IPS-20b (cell line): ENCODE measurements at regions not wholly inside any gene's neighbourhood (a gene's known extent, or its start where the extent isn't known, plus 50 kb on each side); places are given as distances from the start of the nearest gene placed in this dataset.
"Not testable (repeated sequence)": the region's sequence is repeated elsewhere in the genome, so short reads cannot be mapped to it uniquely, and the experiment has no call there.

Experiments
- H3K27ac ChIP-seq: one replicate; pipeline ENCODE4 v1.5.1; 2013; ENCODE audit warnings: low read length
- H3K27me3 ChIP-seq: 2 replicates; pipeline ENCODE4 v1.6.1; 2013; ENCODE audit warnings: mild to moderate bottlenecking, low read length, inconsistent platforms; ENCODE audit not compliant: insufficient read depth
- H3K36me3 ChIP-seq: 2 replicates; pipeline ENCODE4 v1.6.1; 2013; ENCODE audit warnings: low read depth, mild to moderate bottlenecking, inconsistent platforms, low read length, moderate library complexity; ENCODE audit not compliant: insufficient read depth
- H3K4me1 ChIP-seq: 2 replicates; pipeline ENCODE4 v1.6.1; 2013; ENCODE audit warnings: mild to moderate bottlenecking, control low read depth, inconsistent platforms, low read length, moderate library complexity; ENCODE audit not compliant: insufficient read depth
- H3K4me3 ChIP-seq: 2 replicates; pipeline ENCODE4 v1.5.1; 2013; ENCODE audit warnings: mild to moderate bottlenecking, low read length, inconsistent platforms
- H3K9ac ChIP-seq: 2 replicates; pipeline ENCODE4 v1.6.1; 2013; ENCODE audit warnings: low read depth, mild to moderate bottlenecking, inconsistent platforms, low read length, moderate library complexity
- H3K9me3 ChIP-seq: 2 replicates; pipeline ENCODE4 v1.6.1; 2013; ENCODE audit warnings: mild to moderate bottlenecking, low read depth, low read length, inconsistent platforms; ENCODE audit not compliant: insufficient read depth

DNA sequence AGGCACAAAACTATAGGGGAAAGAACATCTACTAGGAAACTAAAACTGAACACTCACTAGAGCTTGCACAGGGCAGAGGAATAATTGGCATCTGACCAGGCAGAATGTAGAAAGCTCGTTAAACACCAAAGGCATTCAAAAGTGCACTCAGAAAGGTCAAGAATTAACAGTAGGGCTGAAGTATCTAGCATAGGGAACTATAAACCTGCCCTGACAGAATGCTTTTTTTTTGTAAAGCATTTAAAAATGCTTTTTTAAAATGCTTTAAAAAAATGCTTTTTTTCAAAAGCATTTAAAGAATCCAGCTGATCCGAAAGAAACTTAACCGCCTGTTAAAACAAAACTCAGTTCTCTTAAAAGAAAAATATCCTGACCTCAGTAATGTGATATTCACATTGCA, 74.6 kb upstream of the EGFR start:
- Histone ChIP-seq H3K36me3 (no peaks in the 10 kb centered on the region), H3K27me3 (no peaks in the 10 kb centered on the region), H3K9ac (no peak overlapping the region), H3K9me3 (no peaks in the 10 kb centered on the region), H3K4me3 (no peak overlapping the region), H3K27ac (no peak overlapping the region), H3K4me1 (no peaks in the 10 kb centered on the region)

- no peaks in the 10 kb centered on the region for H3K36me3 ChIP-seq
Measured at GRCh38 chr7:54946271-54946670, 72.5 kb upstream of the EGFR start.

GRCh38 chr7:54946764-54947163, 72.1 kb upstream of the EGFR start:
- H3K4me1 ChIP-seq: no peaks in the 10 kb centered on the region
- no peaks in the 10 kb centered on the region for H3K27me3 ChIP-seq
- no peak overlapping the region for H3K9ac ChIP-seq
- no peaks in the 10 kb centered on the region for H3K36me3 ChIP-seq
- H3K4me3 ChIP-seq: no peak overlapping the region
- H3K9me3 ChIP-seq: no peaks in the 10 kb centered on the region
- no peak overlapping the region for H3K27ac ChIP-seq

More at GRCh38 chr7:54946271-54946670, 72.5 kb upstream of the EGFR start:
- H3K9me3 ChIP-seq: no peaks in the 10 kb centered on the region
- H3K27me3 ChIP-seq: no peaks in the 10 kb centered on the region
- H3K4me3 ChIP-seq: no peak overlapping the region
- H3K27ac ChIP-seq: no peak overlapping the region
- no peak overlapping the region for H3K9ac ChIP-seq
- no peaks in the 10 kb centered on the region for H3K4me1 ChIP-seq

GRCh38 chr7:54947266-54947665, 71.6 kb upstream of the EGFR start:
- H3K9me3 ChIP-seq: no peaks in the 10 kb centered on the region
- H3K36me3 ChIP-seq: no peaks in the 10 kb centered on the region
- no peak overlapping the region for H3K27ac ChIP-seq
- H3K4me3 ChIP-seq: no peak overlapping the region
- no peak overlapping the region for H3K9ac ChIP-seq
- no peaks in the 10 kb centered on the region for H3K27me3 ChIP-seq
- H3K4me1 ChIP-seq: no peaks in the 10 kb centered on the region

DNA sequence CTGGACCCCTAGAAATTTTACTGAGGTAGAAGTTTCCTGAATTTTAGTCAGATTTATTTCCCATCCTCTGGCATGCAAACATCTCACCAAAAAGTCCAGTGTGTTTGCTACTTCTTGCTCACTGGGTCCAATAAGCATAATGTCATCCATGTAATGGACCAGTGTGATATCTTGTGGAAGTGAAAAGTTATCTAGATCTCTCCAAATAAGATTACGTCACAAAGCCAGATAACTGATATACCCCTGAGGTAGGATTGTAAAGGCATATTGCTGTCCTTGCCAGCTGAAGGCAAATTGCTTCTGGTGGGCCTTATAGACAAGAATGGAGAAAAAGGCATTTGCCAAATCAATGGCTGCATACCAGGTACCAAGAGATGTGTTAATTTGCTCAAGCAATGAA, 69.3 kb upstream of the EGFR start:
- not testable (repeated sequence) for H3K4me1 ChIP-seq, H3K27ac ChIP-seq, H3K4me3 ChIP-seq, H3K27me3 ChIP-seq, H3K36me3 ChIP-seq, H3K9me3 ChIP-seq, H3K9ac ChIP-seq

GRCh38 chr7:54955296-54955695, 63.5 kb upstream of the EGFR start:
- H3K27me3 ChIP-seq: no peaks in the 10 kb centered on the region
- no peak overlapping the region for H3K4me3 ChIP-seq
- H3K27ac ChIP-seq: no peak overlapping the region
- H3K9me3 ChIP-seq: no peaks in the 10 kb centered on the region
- no peaks in the 10 kb centered on the region for H3K4me1 ChIP-seq
- H3K36me3 ChIP-seq: no peaks in the 10 kb centered on the region
- no peak overlapping the region for H3K9ac ChIP-seq

- Histone ChIP-seq H3K36me3 (no peaks in the 10 kb centered on the region), H3K4me3 (no peak overlapping the region), H3K27me3 (no peaks in the 10 kb centered on the region), H3K9ac (no peak overlapping the region), H3K4me1 (no peaks in the 10 kb centered on the region), H3K27ac (no peak overlapping the region), H3K9me3 (no peaks in the 10 kb centered on the region)
Measured at GRCh38 chr7:54955696-54956420, 63.0 kb upstream of the EGFR start.

GRCh38 chr7:54956865-54957264, 62.0 kb upstream of the EGFR start:
- Histone ChIP-seq H3K9me3 (no peaks in the 10 kb centered on the region), H3K36me3 (no peaks in the 10 kb centered on the region), H3K27ac (no peak overlapping the region), H3K27me3 (no peaks in the 10 kb centered on the region), H3K9ac (no peak overlapping the region), H3K4me3 (no peak overlapping the region), H3K4me1 (no peaks in the 10 kb centered on the region)

DNA sequence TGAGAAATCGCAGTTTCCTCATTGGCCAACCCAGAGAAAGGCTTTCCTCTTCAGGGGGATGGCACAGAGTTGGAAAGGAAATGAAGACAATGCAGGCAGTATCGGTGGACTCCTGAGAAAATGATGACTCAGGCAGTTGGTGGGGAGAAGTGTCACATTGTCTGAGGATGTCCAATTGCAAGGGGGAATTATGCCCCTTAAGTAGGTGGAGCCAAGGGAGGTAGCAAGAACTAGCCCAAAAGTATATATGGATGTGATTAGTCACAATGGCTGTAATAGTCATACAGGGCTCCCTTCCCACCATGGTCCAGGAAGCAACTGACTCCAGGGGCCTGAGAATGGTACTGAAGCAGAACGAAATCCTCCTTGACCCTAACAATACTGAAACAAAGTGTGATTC, 58.3 kb upstream of the EGFR start:
- no peak overlapping the region for H3K27ac ChIP-seq
- no peaks in the 10 kb centered on the region for H3K4me1 ChIP-seq
- H3K27me3 ChIP-seq: no peaks in the 10 kb centered on the region

GRCh38 chr7:54961391-54961790, 57.4 kb upstream of the EGFR start:
- H3K4me3 ChIP-seq: no peak overlapping the region
- H3K36me3 ChIP-seq: no peaks in the 10 kb centered on the region
- no peak overlapping the region for H3K9ac ChIP-seq
- no peaks in the 10 kb centered on the region for H3K4me1 ChIP-seq
- no peaks in the 10 kb centered on the region for H3K9me3 ChIP-seq
- no peaks in the 10 kb centered on the region for H3K27me3 ChIP-seq
- no peak overlapping the region for H3K27ac ChIP-seq

More for the DNA sequence above, 58.3 kb upstream of the EGFR start:
- H3K9me3 ChIP-seq: no peaks in the 10 kb centered on the region
- no peak overlapping the region for H3K4me3 ChIP-seq
- no peak overlapping the region for H3K9ac ChIP-seq
- H3K36me3 ChIP-seq: no peaks in the 10 kb centered on the region

GRCh38 chr7:54963155-54963554, 55.7 kb upstream of the EGFR start:
- Histone ChIP-seq H3K9me3 (no peaks in the 10 kb centered on the region), H3K36me3 (no peaks in the 10 kb centered on the region), H3K4me3 (no peak overlapping the region), H3K4me1 (no peaks in the 10 kb centered on the region), H3K27me3 (no peaks in the 10 kb centered on the region), H3K27ac (no peak overlapping the region), H3K9ac (no peak overlapping the region)

DNA sequence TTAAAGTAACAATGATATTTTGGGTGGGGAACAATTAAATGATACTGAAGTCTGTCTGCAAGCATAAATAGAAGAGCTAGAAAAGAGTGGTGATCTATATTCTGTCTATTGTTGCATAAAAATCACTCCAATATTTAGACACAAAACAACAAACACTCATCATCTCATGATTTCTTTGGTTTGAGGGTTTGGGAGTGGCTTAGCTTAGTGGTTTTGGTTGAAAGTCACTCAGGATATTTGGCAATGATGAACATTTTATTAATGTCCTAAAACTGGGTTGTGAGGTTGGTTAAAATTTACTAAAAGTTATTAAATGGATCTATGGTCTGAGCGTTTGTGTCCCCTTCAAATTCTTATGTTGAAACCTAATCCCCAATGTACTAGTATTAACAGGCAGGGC, 54.7 kb upstream of the EGFR start:
- H3K4me1 ChIP-seq: no peaks in the 10 kb centered on the region
- no peaks in the 10 kb centered on the region for H3K36me3 ChIP-seq
- no peaks in the 10 kb centered on the region for H3K9me3 ChIP-seq
- no peaks in the 10 kb centered on the region for H3K27me3 ChIP-seq
- no peak overlapping the region for H3K4me3 ChIP-seq
- H3K27ac ChIP-seq: no peak overlapping the region
- H3K9ac ChIP-seq: no peak overlapping the region
